K562 (cell line): ENCODE measurements at regions not wholly inside any gene's neighbourhood (a gene's known extent, or its start where the extent isn't known, plus 50 kb on each side); places are given as distances from the start of the nearest gene placed in this dataset.
A peak's percentile ranks its signal among the peaks of the same experiment; 100 is the strongest.

ENCODE experiments used
- ATAC-seq: fragments of 200-7000 bp; cut with Tn5 transposase; 3 replicates; pipeline ENCODE4 v1.9.1; 2020; ENCODE audit warnings: moderate library complexity
- BruUV-seq: library from RNA; stranded (reverse); fragments of 400-500 nt; replicated peaks from 2 replicates; lab custom pipeline; 2021; lab: Mats Ljungman, UMichigan
- CTCF ChIA-PET: fragments of 300-600 bp; formaldehyde crosslinking; extraction: SDS; loops from one replicate; lab custom pipeline; 2021; ENCODE audit warnings: low intra/inter-chr PET ratio; lab: Yijun Ruan, JAX
- POLR2A ChIA-PET: fragments of 300-600, 350-650 bp; sonication (Branson Sonifier 250); formaldehyde crosslinking; extraction: SDS; loops from one replicate; lab custom pipeline; 2021; ENCODE audit warnings: antibody characterized with exemption, inconsistent platforms; lab: Yijun Ruan, JAX
- DNase-seq, 4 experiments: peaks; one replicate each; pipeline versions ENCODE4 v3.0.0 to v3.0.0-alpha.2; 2011 to 2018; ENCODE audit warnings: low spot score in 3 of 4, mixed read lengths in 3 of 4; ENCODE audit errors: extremely low read depth in 1 of 4
- FAIRE-seq: peaks from 2 replicates; lab custom pipeline; 2011; peaks lifted over from hg19 to GRCh38; lab: Jason Lieb, UNC
- H2AFZ ChIP-seq: 2 replicates; pipeline ENCODE4 v1.6.0; 2011; ENCODE audit warnings: low read depth, low read length, control low read depth, inconsistent platforms
- H3K27ac ChIP-seq: fragments of 200-600 bp; 3 replicates; pipeline ENCODE4 v1.8.0; 2011; ENCODE audit warnings: low read depth, mild to moderate bottlenecking, control low read depth, inconsistent platforms, low read length, moderate library complexity, mixed read lengths; ENCODE audit errors: extremely low read depth
- H3K27me3 ChIP-seq, 2 experiments: fragments of 300-600 bp in 1 of 2; 2 replicates in 1 of 2; 3 replicates in 1 of 2; pipeline versions ENCODE4 v1.6.0 to v1.8.0; 2011; ENCODE audit warnings: inconsistent platforms in 2 of 2, low read length in 2 of 2, mild to moderate bottlenecking in 1 of 2, mixed read lengths in 1 of 2, moderate library complexity in 1 of 2; ENCODE audit not compliant: control insufficient read depth in 2 of 2, insufficient read depth in 2 of 2
- H3K36me3 ChIP-seq: fragments of 300-600 bp; 3 replicates; pipeline ENCODE4 v1.8.0; 2011; ENCODE audit warnings: mild to moderate bottlenecking, low read length, inconsistent platforms; ENCODE audit not compliant: control insufficient read depth, insufficient read depth
- H3K4me1 ChIP-seq, 2 experiments: fragments of 200-600 bp in 1 of 2; replicated peaks in 1 of 2; 2 replicates in 1 of 2; 3 replicates in 1 of 2; pipeline versions ENCODE4 v1.5.1 to v1.8.0; 2011; ENCODE audit warnings: inconsistent platforms in 2 of 2, low read length in 2 of 2, mild to moderate bottlenecking in 1 of 2, mixed read lengths in 1 of 2, moderate library complexity in 1 of 2; ENCODE audit not compliant: control insufficient read depth in 2 of 2, insufficient read depth in 2 of 2
- H3K4me2 ChIP-seq: 2 replicates; pipeline ENCODE4 v1.6.1; 2011; ENCODE audit warnings: low read length, control low read depth, inconsistent platforms, mixed read lengths; ENCODE audit not compliant: insufficient read depth
- H3K4me3 ChIP-seq: fragments of 200-600 bp; sonication (generic), shearing (Covaris generic); 2 replicates; pipeline ENCODE4 v1.5.1; 2016; ENCODE audit warnings: control low read depth, inconsistent platforms
- H3K79me2 ChIP-seq: fragments of 200-600 bp; 3 replicates; pipeline ENCODE4 v1.8.0; 2011; ENCODE audit warnings: low read length, inconsistent platforms; ENCODE audit not compliant: control insufficient read depth, insufficient read depth
- H3K9ac ChIP-seq, 2 experiments: 2 replicates each; pipeline versions ENCODE4 v1.6.0 to v1.6.1; 2011; ENCODE audit warnings: low read depth in 2 of 2, low read length in 2 of 2, control low read depth in 1 of 2, inconsistent platforms in 1 of 2, mild to moderate bottlenecking in 1 of 2, mixed read lengths in 1 of 2; ENCODE audit not compliant: insufficient read depth in 1 of 2
- H3K9me1 ChIP-seq: one replicate; pipeline ENCODE4 v1.6.0; 2011; ENCODE audit warnings: inconsistent platforms, mild to moderate bottlenecking, low read length, moderate library complexity; ENCODE audit not compliant: control insufficient read depth, insufficient read depth
- H3K9me3 ChIP-seq: replicated peaks from 2 replicates; pipeline ENCODE4 v1.5.1; 2011; ENCODE audit warnings: low read depth, low read length, inconsistent platforms; ENCODE audit not compliant: control insufficient read depth, insufficient read depth
- H4K20me1 ChIP-seq: replicated peaks from 2 replicates; pipeline ENCODE4 v1.6.1; 2011; ENCODE audit warnings: low read length, inconsistent platforms, mixed read lengths; ENCODE audit not compliant: control insufficient read depth, insufficient read depth
- EP300 ChIP-seq: IDR thresholded peaks from 2 replicates; pipeline ENCODE4 v1.6.1; 2012; ENCODE audit warnings: low read length, improper control_type of control experiment
- ILF3 ChIP-seq: fragments of 450-650 bp; IDR thresholded peaks from 2 replicates; pipeline ENCODE4 v1.6.1; 2018; ENCODE audit warnings: antibody characterized with exemption, mild to moderate bottlenecking, moderate library complexity, borderline replicate concordance
- KDM1A ChIP-seq, 2 experiments: fragments of 450-650 bp; IDR thresholded peaks; 2 replicates each; pipeline ENCODE4 v1.6.1; 2016; ENCODE audit warnings: mild to moderate bottlenecking in 2 of 2
- MAFG ChIP-seq: fragments of 450-650 bp; conservative IDR thresholded peaks from 2 replicates; pipeline ENCODE4 v1.6.1; 2016; ENCODE audit warnings: missing genetic modification characterization, missing compliant biosample characterization
- MEIS2 ChIP-seq: fragments of 450-650 bp; IDR thresholded peaks from 2 replicates; pipeline ENCODE4 v1.6.1; 2014; ENCODE audit warnings: mild to moderate bottlenecking; ENCODE audit not compliant: partially characterized antibody
- NFE2 ChIP-seq: IDR thresholded peaks from 2 replicates; pipeline ENCODE4 v1.6.1; 2014; ENCODE audit warnings: antibody characterized with exemption, low read depth
- ZFP30 ChIP-seq: fragments of 250-450 bp; sonication (Bioruptor Pico); IDR thresholded peaks from 2 replicates; pipeline ENCODE4 v1.8.0; 2022; ENCODE audit warnings: moderate library complexity, mild to moderate bottlenecking, inconsistent platforms, borderline replicate concordance
- WGBS: fragments of 100-300 bp; shearing (Covaris generic); methylation state at CpG from one replicate; pipeline ENCODE4 v1.1.6; 2016; ENCODE audit warnings: low coverage, mixed read lengths; ENCODE audit not compliant: insufficient coverage; ENCODE audit errors: missing lambda C conversion rate; 5-methylcytosine and 5-hydroxymethylcytosine counted together
- in situ Hi-C: fragments of 300-500 bp; cut with MboI; formaldehyde crosslinking; loops from 4 replicates; pipeline ENCODE4 v1.15.0; 2018; ENCODE audit warnings: inconsistent platforms, mixed read lengths
- intact Hi-C: fragments of 100-400 bp; cut with micrococcal nuclease; formaldehyde crosslinking; loops from 2 replicates; pipeline ENCODE4 v1.14.2; 2022
- TF ChIP-seq, protein P1 (sequence below): fragments of 450-650 bp; IDR thresholded peaks from 2 replicates; pipeline ENCODE4 v1.6.1; 2018; ENCODE audit warnings: mild to moderate bottlenecking, low read depth; ENCODE audit not compliant: partially characterized antibody
- TF ChIP-seq, protein P2 (sequence below), 2 experiments: IDR thresholded peaks in 1 of 2; conservative IDR thresholded peaks in 1 of 2; 2 replicates each; pipeline ENCODE4 v1.6.1; 2016; ENCODE audit warnings: low read depth in 2 of 2, mild to moderate bottlenecking in 1 of 2, missing compliant biosample characterization in 1 of 2, missing genetic modification characterization in 1 of 2, moderate library complexity in 1 of 2

DNA sequence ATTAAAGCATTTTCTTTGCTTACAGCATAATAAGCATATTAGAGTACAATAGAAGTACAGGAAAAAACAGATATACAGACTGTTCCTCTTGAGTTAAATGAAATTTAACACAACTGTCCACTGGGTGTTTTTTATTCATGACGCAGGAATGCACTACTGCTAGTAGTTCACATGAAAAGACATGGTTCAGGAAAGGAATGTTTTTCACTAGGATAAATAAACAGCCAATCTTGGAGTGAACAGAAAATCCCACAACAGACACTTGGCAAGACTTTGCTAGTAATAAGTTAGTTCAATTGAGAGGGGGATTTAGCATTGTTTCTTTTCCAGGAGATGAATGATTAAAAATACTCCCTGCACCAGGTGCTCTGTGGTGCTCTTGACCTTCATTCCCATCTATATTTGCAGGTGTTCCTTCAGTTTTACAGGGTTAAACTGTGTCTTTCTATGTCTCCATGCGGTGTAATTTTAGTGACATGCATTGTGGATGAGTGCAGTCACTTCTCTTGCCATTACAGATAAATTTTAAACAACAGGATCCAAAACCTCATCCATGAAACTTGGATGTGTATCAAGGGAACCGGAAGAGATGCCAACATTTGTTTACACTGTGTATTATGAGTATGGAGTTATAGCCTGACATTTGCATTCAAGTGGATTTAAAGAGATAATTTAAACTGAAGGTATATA, 796.6 kb downstream of the DSC3 start:
- TF ChIP-seq, protein P1, sequence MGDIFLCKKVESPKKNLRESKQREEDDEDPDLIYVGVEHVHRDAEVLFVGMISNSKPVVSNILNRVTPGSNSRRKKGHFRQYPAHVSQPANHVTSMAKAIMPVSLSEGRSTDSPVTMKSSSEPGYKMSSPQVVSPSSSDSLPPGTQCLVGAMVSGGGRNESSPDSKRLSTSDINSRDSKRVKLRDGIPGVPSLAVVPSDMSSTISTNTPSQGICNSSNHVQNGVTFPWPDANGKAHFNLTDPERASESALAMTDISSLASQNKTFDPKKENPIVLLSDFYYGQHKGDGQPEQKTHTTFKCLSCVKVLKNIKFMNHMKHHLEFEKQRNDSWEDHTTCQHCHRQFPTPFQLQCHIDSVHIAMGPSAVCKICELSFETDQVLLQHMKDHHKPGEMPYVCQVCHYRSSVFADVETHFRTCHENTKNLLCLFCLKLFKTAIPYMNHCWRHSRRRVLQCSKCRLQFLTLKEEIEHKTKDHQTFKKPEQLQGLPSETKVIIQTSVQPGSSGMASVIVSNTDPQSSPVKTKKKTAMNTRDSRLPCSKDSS: no peak

DNA sequence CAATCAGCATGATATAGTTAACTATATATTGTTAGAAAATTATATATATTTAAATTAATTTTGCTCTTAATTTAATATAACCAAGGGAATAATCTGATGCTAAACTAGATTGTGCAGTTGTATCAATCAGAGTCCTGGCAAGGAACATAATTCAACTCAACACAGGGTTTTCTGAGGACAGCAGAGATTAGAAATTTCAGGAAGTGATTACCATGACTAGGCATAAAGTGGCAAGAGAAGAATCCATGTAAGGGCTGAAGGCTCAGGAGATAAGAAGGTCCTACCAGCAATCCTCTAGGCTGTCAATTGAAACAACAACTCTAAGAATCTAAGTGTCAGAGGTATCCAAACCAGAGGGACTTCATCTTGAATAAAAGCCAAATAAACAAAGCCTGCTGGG, 807.8 kb downstream of the DSC3 start:
- H3K9me3 ChIP-seq: no peaks in the 10 kb centered on the region; the same call in 1 of the 2 replicates
- no peaks in the 10 kb centered on the region for H3K9me1 ChIP-seq
- FAIRE-seq (no peak), DNase-seq (no peak), ATAC-seq (no peak)
- H3K4me2 ChIP-seq: no peak overlapping the region
- H3K79me2 ChIP-seq: no peaks in the 10 kb centered on the region
- no peaks in the 10 kb centered on the region for H3K36me3 ChIP-seq
- H3K9ac ChIP-seq: no peak overlapping the region
- BruUV-seq: no TSS peak
- in situ Hi-C loops: no loop called here
- H2AFZ ChIP-seq: no peak overlapping the region
- ChIA-PET CTCF (no interaction called here), POLR2A (no interaction called here)
- intact Hi-C loops: no loop called here
- no peak for TF ChIP-seq ILF3
- no peak for TF ChIP-seq ZFP30 (CRISPR knock-in tag)
- TF ChIP-seq NFE2: peak; percentile 46; the same call in 1 of the 2 replicates
- no peak for TF ChIP-seq EP300
- TF ChIP-seq, protein P2, sequence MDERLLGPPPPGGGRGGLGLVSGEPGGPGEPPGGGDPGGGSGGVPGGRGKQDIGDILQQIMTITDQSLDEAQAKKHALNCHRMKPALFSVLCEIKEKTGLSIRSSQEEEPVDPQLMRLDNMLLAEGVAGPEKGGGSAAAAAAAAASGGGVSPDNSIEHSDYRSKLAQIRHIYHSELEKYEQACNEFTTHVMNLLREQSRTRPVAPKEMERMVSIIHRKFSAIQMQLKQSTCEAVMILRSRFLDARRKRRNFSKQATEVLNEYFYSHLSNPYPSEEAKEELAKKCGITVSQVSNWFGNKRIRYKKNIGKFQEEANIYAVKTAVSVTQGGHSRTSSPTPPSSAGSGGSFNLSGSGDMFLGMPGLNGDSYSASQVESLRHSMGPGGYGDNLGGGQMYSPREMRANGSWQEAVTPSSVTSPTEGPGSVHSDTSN (CRISPR knock-in tag; IDR thresholded peaks at IDR 0.05; ENCODE audit: low read depth): no peak
- TF ChIP-seq, protein P2 (tag; conservative IDR thresholded peaks at IDR 0.05; ENCODE audit: low read depth): 0 out of 2 replicates have a peak, but pooled peaks have one; percentile 19
- TF ChIP-seq MEIS2: peak; percentile 50
- peak; percentile 48 for TF ChIP-seq MAFG
- TF ChIP-seq KDM1A (IDR thresholded peaks at IDR 0.05): peak; percentile 82 to 83
- no peaks in the 10 kb centered on the region for H3K27me3 ChIP-seq
- H3K4me3 ChIP-seq: no peak overlapping the region
- no peak overlapping the region for H3K27ac ChIP-seq
- no peaks in the 10 kb centered on the region for H4K20me1 ChIP-seq
- no peaks in the 10 kb centered on the region for H3K4me1 ChIP-seq

More for the DNA sequence above, 796.6 kb downstream of the DSC3 start:
- CTCF ChIA-PET: no interaction called here
- Histone ChIP-seq H3K4me1 (no peaks in the 10 kb centered on the region), H3K4me3 (no peak overlapping the region), H3K27me3 (no peaks in the 10 kb centered on the region), H3K9ac (no peak overlapping the region), H2AFZ (no peak overlapping the region), H3K9me1 (no peaks in the 10 kb centered on the region), H4K20me1 (no peaks in the 10 kb centered on the region), H3K4me2 (no peak overlapping the region), H3K27ac (no peak overlapping the region), H3K79me2 (no peaks in the 10 kb centered on the region), H3K9me3 (no peaks in the 10 kb centered on the region), H3K36me3 (no peaks in the 10 kb centered on the region)
- FAIRE-seq (no peak), DNase-seq (no peak), ATAC-seq (no peak)
- BruUV-seq: no TSS peak
- in situ Hi-C loops (no loop called here), intact Hi-C loops (no loop called here)
- 1% methylated on average over 3 of the region's 3 CpGs for WGBS
- POLR2A ChIA-PET: no interaction called here
